NCI-H82 treated with DMSO at 0.1 percent for 48 hours (cell line): ENCODE measurements at regions not wholly inside any gene's neighbourhood (a gene's known extent, or its start where the extent isn't known, plus 50 kb on each side); places are given as distances from the start of the nearest gene placed in this dataset.
"Not testable (repeated sequence)": the region's sequence is repeated elsewhere in the genome, so short reads cannot be mapped to it uniquely, and the experiment has no call there.

Experiments
- DNase-seq: peaks from one replicate; lab custom pipeline; 2025; ENCODE audit not compliant: unreplicated experiment; lab: John Stamatoyannopoulos, UW

GRCh38 chr4:18695733-18696527, 674.4 kb upstream of the LCORL start:
- no peak for DNase-seq

GRCh38 chr4:18691431-18692200, 670.1 kb upstream of the LCORL start:
- DNase-seq: no peak

- DNase-seq: no peak
These were observed 668.9 kb upstream of the LCORL start for GRCh38 chr4:18690291-18690955.

- DNase-seq: no peak
These were observed 668.0 kb upstream of the LCORL start for GRCh38 chr4:18689308-18690115.

DNA sequence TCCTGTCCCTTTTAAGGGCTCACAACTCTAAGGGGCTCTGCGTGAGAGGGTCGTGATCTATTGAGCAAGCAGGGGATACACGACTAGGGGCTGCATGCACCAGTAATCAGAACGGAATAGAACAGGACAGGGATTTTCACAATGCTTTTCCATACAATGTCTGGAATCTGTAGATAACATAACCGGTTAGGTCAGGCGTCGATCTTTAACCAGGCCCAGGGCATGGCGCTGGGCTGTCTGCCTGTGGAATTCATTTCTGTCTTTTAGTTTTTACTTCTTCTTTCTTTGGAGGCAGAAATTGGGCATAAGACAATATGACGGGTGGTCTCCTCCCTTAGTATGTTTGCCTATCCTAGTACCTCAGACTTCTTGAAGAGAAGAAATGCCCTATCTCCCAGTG, 666.8 kb upstream of the LCORL start:
- not testable (repeated sequence) for DNase-seq

GRCh38 chr4:18686338-18687037, 664.9 kb upstream of the LCORL start:
- no peak for DNase-seq

- DNase-seq: no peak
These were observed 663.4 kb upstream of the LCORL start for GRCh38 chr4:18684932-18685331.

DNA sequence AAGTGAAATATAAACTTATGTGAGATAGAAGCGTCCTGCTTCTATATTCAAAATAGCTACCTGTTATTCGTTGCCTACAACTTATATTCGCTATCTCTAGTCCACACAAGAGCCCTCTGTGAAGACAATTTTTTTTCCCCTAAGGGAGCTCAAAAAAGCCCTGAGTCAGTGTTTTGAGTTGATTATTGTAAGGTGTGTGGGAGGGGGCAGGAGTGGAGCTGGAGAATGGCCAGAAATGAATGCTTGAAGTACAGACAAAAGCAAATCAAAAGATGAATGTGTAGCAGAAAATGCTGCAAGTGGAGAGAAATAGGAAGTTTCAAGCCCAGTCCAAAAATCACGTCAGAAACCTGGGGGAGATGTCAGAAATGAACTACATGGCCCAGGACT, 655.0 kb upstream of the LCORL start:
- no peak for DNase-seq

GRCh38 chr4:18675586-18676525, 654.3 kb upstream of the LCORL start:
- no peak for DNase-seq

DNA sequence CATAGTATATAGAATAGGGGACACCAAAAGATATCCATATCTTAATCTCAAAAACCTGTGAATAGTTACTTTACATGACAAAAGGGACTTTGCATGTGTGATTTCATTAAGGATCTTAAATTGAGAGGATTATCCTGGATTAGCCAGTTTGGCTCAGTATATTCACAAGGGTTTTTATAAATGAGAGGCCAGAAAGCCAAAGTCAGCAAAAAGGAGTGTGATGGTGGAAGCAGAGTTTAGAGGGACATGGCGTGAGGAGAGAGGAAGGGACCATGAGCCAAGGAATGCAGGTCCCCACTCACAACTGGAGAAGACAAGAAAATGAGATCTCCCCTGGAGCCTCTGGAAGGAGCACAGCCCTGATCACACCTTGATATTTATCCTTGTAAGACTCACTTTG, 648.5 kb upstream of the LCORL start:
- no peak for DNase-seq

DNA sequence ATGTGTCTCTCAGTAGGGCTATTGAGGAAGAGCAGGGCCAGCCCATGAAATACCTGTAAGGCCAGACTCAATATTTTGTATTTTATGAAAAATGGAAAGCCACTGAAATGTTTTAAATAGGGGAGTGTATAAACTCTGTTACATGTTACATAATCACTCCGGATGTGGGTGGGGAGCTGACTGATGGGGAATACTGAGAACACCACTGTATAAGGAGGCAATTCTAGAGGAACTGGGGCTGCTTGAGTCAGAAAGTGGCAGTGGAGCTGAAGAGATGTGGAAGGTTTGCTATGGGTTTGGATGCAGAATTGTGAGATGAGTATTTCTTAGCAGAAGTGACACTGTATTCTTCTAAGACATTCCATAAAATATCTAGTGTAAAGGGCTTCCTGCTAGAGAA, 647.8 kb upstream of the LCORL start:
- DNase-seq: no peak

DNA sequence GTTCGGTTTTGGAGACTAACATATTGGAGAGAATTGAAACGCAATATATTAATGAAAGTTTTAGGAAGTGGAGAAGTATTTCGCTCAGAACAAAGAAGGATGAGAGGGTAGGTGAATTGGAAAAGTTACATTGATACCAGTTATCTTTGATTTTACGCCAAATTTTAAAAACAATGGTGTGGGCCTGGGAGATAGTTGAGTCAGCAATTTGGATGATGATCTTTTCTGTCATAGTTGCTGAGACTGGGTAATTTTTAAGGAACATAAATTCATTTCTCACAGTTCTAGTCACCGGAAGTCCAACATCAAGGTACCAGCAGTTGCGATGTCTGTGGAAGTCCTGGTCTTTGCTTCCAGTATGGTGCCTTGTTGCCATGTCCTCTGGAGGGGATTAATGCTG, 644.8 kb upstream of the LCORL start:
- DNase-seq: no peak

- DNase-seq: no peak
These were observed 642.6 kb upstream of the LCORL start for GRCh38 chr4:18664171-18664570.

DNA sequence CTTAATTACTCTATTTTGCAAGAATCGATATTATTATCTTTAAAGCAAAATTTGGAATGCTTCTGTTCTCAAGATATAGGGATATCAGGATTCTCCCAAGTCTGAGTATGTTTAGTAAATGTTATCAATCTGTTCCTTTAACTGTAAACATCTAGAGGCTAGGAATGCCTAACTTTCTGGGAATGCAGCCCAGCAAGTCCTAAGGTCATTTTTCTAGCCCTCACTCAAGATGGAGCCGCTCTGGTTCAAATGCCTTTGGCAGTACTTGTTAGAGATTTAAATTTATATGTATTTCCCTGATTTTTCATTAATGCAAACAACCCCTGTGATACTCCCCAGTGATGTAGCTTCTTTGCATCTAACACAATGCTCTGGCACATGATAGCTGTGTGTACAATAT, 623.8 kb upstream of the LCORL start:
- DNase-seq: no peak

- no peak for DNase-seq
These were observed 619.8 kb upstream of the LCORL start for GRCh38 chr4:18641334-18641733.

DNA sequence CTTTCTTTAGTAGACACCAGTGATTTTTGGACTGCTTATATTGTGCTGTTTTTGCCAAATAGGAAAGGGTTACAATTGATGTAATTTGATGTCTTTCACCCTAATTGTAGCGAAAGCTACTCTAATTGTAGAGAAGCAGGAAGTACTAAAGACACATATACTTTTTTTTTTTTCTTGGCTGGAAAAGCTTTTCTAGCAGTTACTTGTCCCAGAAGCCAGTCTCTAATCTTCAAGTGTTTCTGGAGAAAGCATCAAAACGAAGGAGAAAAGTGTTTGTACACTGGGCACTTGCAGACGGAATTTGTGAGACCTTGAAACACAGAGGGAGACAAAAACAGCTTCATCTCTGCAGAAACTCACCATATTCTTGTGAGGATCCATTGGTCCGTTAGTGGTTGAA, 616.5 kb upstream of the LCORL start:
- DNase-seq: no peak

DNA sequence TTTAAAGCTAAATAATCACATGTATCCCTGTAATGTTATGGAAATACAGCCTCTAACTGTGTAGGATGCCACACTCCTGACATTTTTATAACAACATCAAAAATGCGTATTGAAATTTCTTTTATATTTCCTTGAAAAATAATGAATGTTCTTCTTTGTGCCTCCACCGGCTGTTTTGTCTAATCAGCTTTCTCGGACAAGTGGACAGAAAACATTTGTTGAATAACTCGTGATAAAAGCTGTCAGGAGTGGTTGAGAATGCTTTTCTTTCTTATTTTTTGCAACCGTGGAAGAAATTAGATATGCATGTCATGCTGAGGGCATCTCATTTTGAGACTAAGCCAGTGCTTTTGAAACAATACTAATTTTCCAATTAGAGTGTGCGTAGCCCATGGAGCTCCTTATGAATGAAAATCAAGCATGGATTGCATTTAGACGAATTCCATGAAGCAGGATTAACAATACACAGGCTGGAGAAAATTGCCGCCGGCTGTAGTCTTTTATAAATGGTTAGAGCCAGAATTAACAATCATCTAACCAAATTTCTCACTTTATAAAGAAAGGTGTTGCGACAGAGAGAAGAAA, 614.5 kb upstream of the LCORL start:
- no peak for DNase-seq

GRCh38 chr4:18635531-18635930, 614.0 kb upstream of the LCORL start:
- no peak for DNase-seq

DNA sequence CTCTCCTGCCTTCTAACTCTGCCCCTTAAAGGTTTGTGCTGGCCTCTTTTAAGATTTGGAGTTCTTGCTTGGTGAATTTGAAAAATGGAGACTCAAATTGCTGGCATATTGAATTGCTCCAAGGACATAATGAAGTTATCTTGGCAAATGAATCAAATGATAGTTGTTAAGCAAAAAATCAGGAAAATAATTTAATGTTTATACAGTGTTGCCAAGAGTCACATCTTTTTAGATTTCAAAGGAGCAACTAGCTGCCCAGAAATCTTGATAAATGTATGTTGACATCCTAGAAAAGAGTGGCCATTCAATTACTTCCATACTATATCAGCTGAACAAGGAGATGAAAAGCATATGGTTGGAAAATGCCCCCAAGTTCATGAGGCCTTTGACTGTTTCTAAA, 610.0 kb upstream of the LCORL start:
- no peak for DNase-seq
